ENCODE measurements at regions not wholly inside any gene's neighbourhood (a gene's known extent, or its start where the extent isn't known, plus 50 kb on each side); places are given as distances from the start of the nearest gene placed in this dataset.

DNA sequence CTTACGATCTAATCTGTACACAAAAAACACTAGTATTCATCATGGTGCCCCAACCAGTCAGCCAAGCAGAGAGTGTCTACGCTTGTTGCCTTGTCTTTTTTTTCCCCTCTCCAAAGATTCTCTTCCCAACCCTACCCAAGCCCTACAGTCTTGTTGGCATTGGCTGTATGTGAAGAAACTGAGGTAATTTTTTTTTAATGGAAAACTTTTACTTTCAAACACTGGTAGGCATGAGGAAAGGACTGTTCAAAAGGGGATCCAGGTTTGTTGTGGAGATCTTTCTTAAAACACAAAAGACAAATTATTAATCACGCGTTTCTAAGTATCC, 89.2 kb upstream of the PRSS16 start:
- TF ChIP-seq, protein P1, sequence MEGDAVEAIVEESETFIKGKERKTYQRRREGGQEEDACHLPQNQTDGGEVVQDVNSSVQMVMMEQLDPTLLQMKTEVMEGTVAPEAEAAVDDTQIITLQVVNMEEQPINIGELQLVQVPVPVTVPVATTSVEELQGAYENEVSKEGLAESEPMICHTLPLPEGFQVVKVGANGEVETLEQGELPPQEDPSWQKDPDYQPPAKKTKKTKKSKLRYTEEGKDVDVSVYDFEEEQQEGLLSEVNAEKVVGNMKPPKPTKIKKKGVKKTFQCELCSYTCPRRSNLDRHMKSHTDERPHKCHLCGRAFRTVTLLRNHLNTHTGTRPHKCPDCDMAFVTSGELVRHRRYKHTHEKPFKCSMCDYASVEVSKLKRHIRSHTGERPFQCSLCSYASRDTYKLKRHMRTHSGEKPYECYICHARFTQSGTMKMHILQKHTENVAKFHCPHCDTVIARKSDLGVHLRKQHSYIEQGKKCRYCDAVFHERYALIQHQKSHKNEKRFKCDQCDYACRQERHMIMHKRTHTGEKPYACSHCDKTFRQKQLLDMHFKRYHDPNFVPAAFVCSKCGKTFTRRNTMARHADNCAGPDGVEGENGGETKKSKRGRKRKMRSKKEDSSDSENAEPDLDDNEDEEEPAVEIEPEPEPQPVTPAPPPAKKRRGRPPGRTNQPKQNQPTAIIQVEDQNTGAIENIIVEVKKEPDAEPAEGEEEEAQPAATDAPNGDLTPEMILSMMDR (IDR thresholded peaks at IDR 0.05; ENCODE audit: low read length) = no peak
- no peak for TF ChIP-seq EZH2 (IDR thresholded peaks at IDR 0.05; ENCODE audit: borderline replicate concordance, low read length)

All from OCI-LY1 (cell line).